ENCODE measurements at regions not wholly inside any gene's neighbourhood (a gene's known extent, or its start where the extent isn't known, plus 50 kb on each side); places are given as distances from the start of the nearest gene placed in this dataset.
A peak's percentile ranks its signal among the peaks of the same experiment; 100 is the strongest.

GRCh38 chr9:24488896-24489295, 56.8 kb downstream of the IZUMO3 start:
- no peaks in the 10 kb centered on the region for H3K9me3 ChIP-seq
- WGBS, 5 donors: 54 to 74% (median 68%) methylated on average over 3 of the region's 3 CpGs
- no peak overlapping the region for H3K4me3 ChIP-seq
- H3K27me3 ChIP-seq: no peaks in the 10 kb centered on the region
- no peak for DNase-seq
- no peaks in the 10 kb centered on the region for H3K36me3 ChIP-seq
- no peak overlapping the region for H3K27ac ChIP-seq
- TF ChIP-seq CTCF (IDR thresholded peaks at IDR 0.05) (no peak), POLR2AphosphoS5 (IDR thresholded peaks at IDR 0.05) (no peak), EP300 (IDR thresholded peaks at IDR 0.05) (no peak), POLR2A (IDR thresholded peaks at IDR 0.05) (no peak)
- no peaks in the 10 kb centered on the region for H3K4me1 ChIP-seq
- intact Hi-C loops (cut with DNase I; ENCODE audit: low total_unique reads): no loop called here

GRCh38 chr9:24487946-24488345, 57.8 kb downstream of the IZUMO3 start:
- DNase-seq: no peak
- TF ChIP-seq EP300 (IDR thresholded peaks at IDR 0.05): no peak
- no peak for TF ChIP-seq CTCF (IDR thresholded peaks at IDR 0.05)
- no peak for TF ChIP-seq POLR2AphosphoS5 (IDR thresholded peaks at IDR 0.05)
- TF ChIP-seq POLR2A (IDR thresholded peaks at IDR 0.05): no peak
- H3K27ac ChIP-seq: no peak overlapping the region
- H3K36me3 ChIP-seq: no peaks in the 10 kb centered on the region
- intact Hi-C loops (cut with DNase I; ENCODE audit: low total_unique reads): no loop called here
- H3K4me3 ChIP-seq: no peak overlapping the region
- no peaks in the 10 kb centered on the region for H3K27me3 ChIP-seq
- WGBS, 5 donors: 76 to 88% (median 85%) methylated on average over 1 of the region's 1 CpG
- H3K4me1 ChIP-seq: no peaks in the 10 kb centered on the region
- H3K9me3 ChIP-seq: no peaks in the 10 kb centered on the region

DNA sequence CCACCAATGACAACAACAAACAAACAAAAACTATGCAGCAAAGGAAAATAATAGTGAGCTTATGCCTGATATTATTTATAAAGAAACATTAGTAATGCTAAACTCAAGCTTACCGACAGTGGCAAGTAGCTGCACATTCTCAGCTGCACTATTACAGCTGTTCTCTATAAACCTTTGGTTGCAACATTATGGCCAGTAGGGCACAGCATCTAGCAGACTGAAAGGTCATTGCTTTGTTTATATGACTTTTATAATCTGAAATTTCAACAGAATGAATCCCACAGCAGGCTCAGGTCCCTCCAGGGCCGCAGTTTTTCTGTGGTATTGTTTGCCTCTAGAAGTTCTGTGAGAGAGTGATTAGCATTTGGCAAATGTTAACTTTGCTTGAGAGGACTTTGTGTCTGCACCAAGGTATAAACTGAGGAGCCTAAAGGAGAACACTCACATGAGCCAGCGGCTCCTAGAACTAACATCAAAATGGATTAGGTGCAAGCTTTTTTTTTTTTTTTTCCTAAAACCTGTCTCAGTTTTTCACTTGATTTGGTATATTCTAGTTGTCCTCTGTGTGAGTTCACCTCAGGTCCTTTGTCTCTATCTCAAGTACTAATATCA, 58.3 kb downstream of the IZUMO3 start:
- Histone ChIP-seq H3K4me3 (no peak overlapping the region), H3K9me3 (no peaks in the 10 kb centered on the region), H3K27ac (no peak overlapping the region), H3K36me3 (no peaks in the 10 kb centered on the region), H3K4me1 (no peaks in the 10 kb centered on the region), H3K27me3 (no peaks in the 10 kb centered on the region)
- intact Hi-C loops (cut with DNase I; ENCODE audit: low total_unique reads): no loop called here
- DNase-seq: peak in 1 of 2 donors; percentile 2
- WGBS, 5 donors: 25 to 44% (median 34%) methylated on average over 3 of the region's 3 CpGs
- TF ChIP-seq POLR2A (IDR thresholded peaks at IDR 0.05) (no peak), POLR2AphosphoS5 (IDR thresholded peaks at IDR 0.05) (no peak), CTCF (IDR thresholded peaks at IDR 0.05) (no peak), EP300 (IDR thresholded peaks at IDR 0.05) (no peak)

DNA sequence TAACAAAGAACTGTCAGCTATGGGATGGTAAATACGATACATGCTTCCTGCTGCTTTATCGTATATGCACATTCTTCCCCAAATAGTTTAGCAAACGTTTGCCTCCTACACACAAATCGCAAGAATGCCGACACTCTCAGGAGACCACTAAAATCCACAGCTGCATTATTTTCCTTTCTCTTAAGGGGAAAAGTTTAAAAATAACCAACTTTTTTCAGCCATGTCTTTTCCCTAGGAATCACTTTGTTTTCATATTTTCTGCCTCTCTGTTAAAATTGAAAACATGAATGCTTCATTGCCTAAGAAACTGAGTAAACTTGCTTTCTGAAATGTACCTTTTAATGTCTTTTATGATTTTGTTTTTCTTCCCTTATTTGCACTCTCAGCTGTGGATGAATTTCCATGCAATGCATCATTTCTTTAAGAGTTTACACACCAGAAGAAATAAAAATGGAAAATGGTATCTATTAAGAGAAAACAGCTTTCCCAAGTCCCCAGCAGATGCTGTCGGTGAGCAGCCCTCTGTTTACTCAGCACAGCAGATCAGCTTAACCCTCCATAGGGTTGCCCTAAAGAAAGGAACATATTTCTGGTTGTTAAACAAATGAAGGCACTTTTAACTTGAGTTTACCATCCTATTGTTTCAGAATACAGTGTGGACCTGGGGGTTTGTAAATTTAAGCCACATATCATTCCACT, 66.2 kb downstream of the IZUMO3 start:
- intact Hi-C loops (cut with DNase I; ENCODE audit: low total_unique reads): no loop called here
- WGBS, 5 donors: 12 to 23% (median 17%) methylated on average over 6 of the region's 6 CpGs
- TF ChIP-seq POLR2A (IDR thresholded peaks at IDR 0.05) (no peak), CTCF (IDR thresholded peaks at IDR 0.05) (no peak), POLR2AphosphoS5 (IDR thresholded peaks at IDR 0.05) (no peak), EP300 (IDR thresholded peaks at IDR 0.05) (no peak)

More for the DNA sequence above, 66.2 kb downstream of the IZUMO3 start:
- no peaks in the 10 kb centered on the region for H3K9me3 ChIP-seq
- H3K4me1 ChIP-seq: no peaks in the 10 kb centered on the region
- H3K36me3 ChIP-seq: no peaks in the 10 kb centered on the region
- H3K27ac ChIP-seq: no peak overlapping the region
- no peaks in the 10 kb centered on the region for H3K27me3 ChIP-seq
- H3K4me3 ChIP-seq: no peak overlapping the region
- DNase-seq: peak in 1 of 2 donors; percentile 29

Data from stomach (tissue), 8 donors.